WERI-Rb-1 (cell line): ENCODE measurements at regions not wholly inside any gene's neighbourhood (a gene's known extent, or its start where the extent isn't known, plus 50 kb on each side); places are given as distances from the start of the nearest gene placed in this dataset.

Experiments
- DNase-seq: peaks from one replicate; pipeline ENCODE4 v3.0.0-alpha.2; 2020
- H3K27ac ChIP-seq: fragments of 250-450 bp; sonication (Bioruptor Pico); 2 replicates; pipeline ENCODE4 v1.5.1; 2020; ENCODE audit warnings: mild to moderate bottlenecking, moderate library complexity
- H3K27me3 ChIP-seq: fragments of 250-450 bp; sonication (Bioruptor Pico); 2 replicates; pipeline ENCODE4 v1.5.1; 2021; ENCODE audit warnings: mild to moderate bottlenecking, low read depth, moderate library complexity; ENCODE audit not compliant: insufficient read depth, severe bottlenecking
- H3K36me3 ChIP-seq: fragments of 250-450 bp; sonication (Bioruptor Pico); 2 replicates; pipeline ENCODE4 v1.5.1; 2020; ENCODE audit warnings: mild to moderate bottlenecking, moderate library complexity
- H3K4me3 ChIP-seq: 2 replicates; pipeline ENCODE4 v1.5.1; 2011; ENCODE audit warnings: low read depth, mild to moderate bottlenecking, control low read depth, low read length
- H3K9me3 ChIP-seq: fragments of 250-450 bp; sonication (Bioruptor Pico); 2 replicates; pipeline ENCODE4 v1.5.1; 2021; ENCODE audit warnings: mild to moderate bottlenecking, moderate library complexity; ENCODE audit not compliant: severe bottlenecking
- TF ChIP-seq, protein P1 (sequence below): IDR thresholded peaks from 2 replicates; pipeline ENCODE4 v1.5.1; 2011; ENCODE audit warnings: low read depth, mild to moderate bottlenecking, control low read depth, inconsistent platforms, low read length

DNA sequence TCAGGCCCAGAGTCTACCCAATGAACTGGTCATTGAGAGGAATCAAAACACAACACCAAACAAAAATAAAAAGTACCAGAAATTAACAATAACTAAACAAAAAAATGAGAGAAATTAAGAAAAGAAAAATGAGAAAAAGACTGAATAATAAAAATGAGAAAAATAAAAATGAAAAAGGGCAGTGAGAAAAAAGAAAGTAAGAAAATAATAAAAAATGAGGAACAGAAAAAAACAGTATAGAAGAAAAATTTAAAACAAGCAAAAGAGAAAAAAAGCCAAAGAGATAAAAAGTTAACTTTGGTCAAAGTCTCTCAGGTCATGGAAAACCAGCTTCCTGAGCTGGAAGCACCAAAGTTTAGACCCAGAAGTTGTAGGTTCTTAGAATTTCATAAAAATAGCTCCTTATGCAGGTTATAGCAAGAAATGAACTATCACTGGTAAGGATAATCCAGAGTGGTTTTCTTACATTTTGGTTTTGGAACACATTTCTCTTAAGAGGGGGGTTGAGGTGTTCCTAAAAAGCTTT, 51.0 kb upstream of the WDR17 start:
- Histone ChIP-seq H3K36me3 (no peaks in the 10 kb centered on the region), H3K27me3 (no peaks in the 10 kb centered on the region), H3K27ac (no peak overlapping the region), H3K4me3 (no peak overlapping the region), H3K9me3 (no peaks in the 10 kb centered on the region)
- no peak for DNase-seq
- TF ChIP-seq, protein P1, sequence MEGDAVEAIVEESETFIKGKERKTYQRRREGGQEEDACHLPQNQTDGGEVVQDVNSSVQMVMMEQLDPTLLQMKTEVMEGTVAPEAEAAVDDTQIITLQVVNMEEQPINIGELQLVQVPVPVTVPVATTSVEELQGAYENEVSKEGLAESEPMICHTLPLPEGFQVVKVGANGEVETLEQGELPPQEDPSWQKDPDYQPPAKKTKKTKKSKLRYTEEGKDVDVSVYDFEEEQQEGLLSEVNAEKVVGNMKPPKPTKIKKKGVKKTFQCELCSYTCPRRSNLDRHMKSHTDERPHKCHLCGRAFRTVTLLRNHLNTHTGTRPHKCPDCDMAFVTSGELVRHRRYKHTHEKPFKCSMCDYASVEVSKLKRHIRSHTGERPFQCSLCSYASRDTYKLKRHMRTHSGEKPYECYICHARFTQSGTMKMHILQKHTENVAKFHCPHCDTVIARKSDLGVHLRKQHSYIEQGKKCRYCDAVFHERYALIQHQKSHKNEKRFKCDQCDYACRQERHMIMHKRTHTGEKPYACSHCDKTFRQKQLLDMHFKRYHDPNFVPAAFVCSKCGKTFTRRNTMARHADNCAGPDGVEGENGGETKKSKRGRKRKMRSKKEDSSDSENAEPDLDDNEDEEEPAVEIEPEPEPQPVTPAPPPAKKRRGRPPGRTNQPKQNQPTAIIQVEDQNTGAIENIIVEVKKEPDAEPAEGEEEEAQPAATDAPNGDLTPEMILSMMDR, result no peak
